H1 (cell line): ENCODE measurements at regions not wholly inside any gene's neighbourhood (a gene's known extent, or its start where the extent isn't known, plus 50 kb on each side); places are given as distances from the start of the nearest gene placed in this dataset.

Experiments used
- CTCF ChIA-PET: fragments of 300-600 bp; sonication (Branson Sonifier 250); formaldehyde crosslinking; loops from one replicate; lab custom pipeline; 2021; ENCODE audit not compliant: partially characterized antibody; lab: Charles Lee
- POLR2A ChIA-PET: fragments of 300-600 bp; sonication (Branson Sonifier 250); formaldehyde crosslinking; loops from one replicate; lab custom pipeline; 2021; ENCODE audit warnings: inconsistent platforms; ENCODE audit not compliant: partially characterized antibody; lab: Charles Lee
- DNase-seq, 2 experiments: peaks; one replicate each; pipeline versions ENCODE4 v3.0.0 to v3.0.0-alpha.2; 2010 to 2022; ENCODE audit warnings: low spot score in 2 of 2, low read depth in 1 of 2, mixed read lengths in 1 of 2
- FAIRE-seq: peaks from 2 replicates; lab custom pipeline; 2011; peaks lifted over from hg19 to GRCh38; lab: Jason Lieb, UNC
- H2AFZ ChIP-seq: 2 replicates; pipeline ENCODE4 v1.8.1; 2012; ENCODE audit warnings: low read length, inconsistent platforms
- H2AK5ac ChIP-seq: 2 replicates; pipeline ENCODE4 v1.6.1; 2013; ENCODE audit warnings: low read depth, low read length
- H2BK120ac ChIP-seq: replicated peaks from 2 replicates; pipeline ENCODE3; 2013; ENCODE audit warnings: low read depth, low read length, inconsistent platforms
- H2BK12ac ChIP-seq: 2 replicates; pipeline ENCODE4 v1.6.1; 2013; ENCODE audit warnings: low read depth, low read length
- H2BK15ac ChIP-seq: 2 replicates; pipeline ENCODE4 v1.6.1; 2013; ENCODE audit warnings: low read length
- H2BK20ac ChIP-seq: 2 replicates; pipeline ENCODE4 v1.6.1; 2013; ENCODE audit warnings: low read length
- H2BK5ac ChIP-seq: 2 replicates; pipeline ENCODE4 v1.6.1; 2013; ENCODE audit warnings: low read depth, low read length
- H3K14ac ChIP-seq: 2 replicates; pipeline ENCODE4 v1.6.1; 2013; ENCODE audit warnings: inconsistent platforms; ENCODE audit not compliant: insufficient read length
- H3K18ac ChIP-seq: 2 replicates; pipeline ENCODE4 v1.6.1; 2013; ENCODE audit warnings: low read length; ENCODE audit errors: extremely low read depth
- H3K23ac ChIP-seq: 2 replicates; pipeline ENCODE4 v1.6.1; 2013; ENCODE audit warnings: inconsistent platforms; ENCODE audit not compliant: insufficient read length
- H3K23me2 ChIP-seq: 2 replicates; pipeline ENCODE4 v1.6.1; 2013; ENCODE audit warnings: low read depth, low read length
- H3K27ac ChIP-seq: 2 replicates; pipeline ENCODE4 v1.6.1; 2011; ENCODE audit warnings: low read depth, low read length, inconsistent platforms
- H3K27me3 ChIP-seq, 4 experiments: replicated peaks in 1 of 4; 1 replicate in 1 of 4; 2 replicates in 3 of 4; pipeline versions ENCODE4 v1.6.1 to v1.8.1; 2011 to 2013; ENCODE audit warnings: low read length in 3 of 4, mild to moderate bottlenecking in 3 of 4, inconsistent platforms in 2 of 4, mixed read lengths in 2 of 4, moderate library complexity in 1 of 4; ENCODE audit not compliant: control insufficient read depth in 3 of 4, insufficient read depth in 3 of 4; ENCODE audit errors: extremely low read depth in 1 of 4
- H3K36me3 ChIP-seq, 4 experiments: 2 replicates each; pipeline versions ENCODE4 v1.6.1 to v1.8.1; 2011 to 2013; ENCODE audit warnings: mild to moderate bottlenecking in 4 of 4, low read length in 3 of 4, moderate library complexity in 2 of 4, control low read depth in 1 of 4, inconsistent platforms in 1 of 4; ENCODE audit not compliant: insufficient read depth in 4 of 4, control insufficient read depth in 2 of 4
- H3K4ac ChIP-seq: replicated peaks from 2 replicates; pipeline ENCODE3; 2013; ENCODE audit warnings: low read length, low read depth, mixed read lengths, inconsistent platforms; ENCODE audit not compliant: insufficient read length
- H3K4me1 ChIP-seq, 4 experiments: replicated peaks in 1 of 4; 1 replicate in 1 of 4; 2 replicates in 3 of 4; pipeline versions ENCODE4 v1.6.1 to v1.8.1; 2011 to 2013; ENCODE audit warnings: low read length in 3 of 4, inconsistent platforms in 2 of 4, mixed read lengths in 1 of 4; ENCODE audit not compliant: insufficient read depth in 4 of 4, control insufficient read depth in 3 of 4
- H3K4me2 ChIP-seq, 2 experiments: 2 replicates each; pipeline versions ENCODE4 v1.6.1 to v1.8.1; 2011 to 2013; ENCODE audit warnings: low read depth in 2 of 2, low read length in 2 of 2, control low read depth in 1 of 2, inconsistent platforms in 1 of 2, mild to moderate bottlenecking in 1 of 2; ENCODE audit not compliant: insufficient read depth in 1 of 2
- H3K4me3 ChIP-seq, 4 experiments: fragments of 200-600, 300-600 bp in 1 of 4; sonication (generic), shearing (Covaris generic), sonication (Bioruptor Twin) in 1 of 4; 2 replicates each; pipeline versions ENCODE4 v1.5.1 to v1.8.1; 2011 to 2016; ENCODE audit warnings: low read length in 4 of 4, low read depth in 3 of 4, control low read depth in 2 of 4, inconsistent platforms in 2 of 4, mild to moderate bottlenecking in 2 of 4, mixed read lengths in 1 of 4, moderate library complexity in 1 of 4; ENCODE audit not compliant: insufficient read depth in 2 of 4; ENCODE audit errors: extremely low read depth in 1 of 4
- H3K56ac ChIP-seq: replicated peaks from 2 replicates; pipeline ENCODE3; 2013; ENCODE audit warnings: low read depth, mild to moderate bottlenecking, mixed read lengths, low read length, inconsistent platforms; ENCODE audit not compliant: insufficient read length
- H3K79me1 ChIP-seq: 2 replicates; pipeline ENCODE4 v1.6.1; 2013; ENCODE audit warnings: low read depth, low read length, control low read depth
- H3K79me2 ChIP-seq, 2 experiments: 2 replicates each; pipeline versions ENCODE4 v1.6.1 to v1.8.1; 2012 to 2013; ENCODE audit warnings: low read length in 2 of 2, mild to moderate bottlenecking in 2 of 2, inconsistent platforms in 1 of 2; ENCODE audit not compliant: insufficient read depth in 2 of 2, control insufficient read depth in 1 of 2
- H3K9ac ChIP-seq, 4 experiments: replicated peaks in 1 of 4; 1 replicate in 1 of 4; 2 replicates in 3 of 4; pipeline versions ENCODE4 v1.6.1 to v1.8.1; 2011 to 2013; ENCODE audit warnings: low read depth in 3 of 4, low read length in 3 of 4, control low read depth in 2 of 4, mild to moderate bottlenecking in 2 of 4, moderate library complexity in 2 of 4, inconsistent platforms in 1 of 4; ENCODE audit errors: extremely low read depth in 1 of 4
- H3K9me3 ChIP-seq, 2 experiments: 2 replicates each; pipeline versions ENCODE4 v1.6.1 to v1.8.1; 2012 to 2013; ENCODE audit warnings: mild to moderate bottlenecking in 2 of 2, moderate library complexity in 2 of 2, control low read depth in 1 of 2, inconsistent platforms in 1 of 2, low read depth in 1 of 2, low read length in 1 of 2, mixed read lengths in 1 of 2; ENCODE audit not compliant: insufficient read depth in 2 of 2
- H4K20me1 ChIP-seq, 2 experiments: replicated peaks in 1 of 2; 2 replicates each; pipeline versions ENCODE3 to v1.8.1; 2011 to 2013; ENCODE audit warnings: inconsistent platforms in 2 of 2, low read length in 2 of 2, mild to moderate bottlenecking in 1 of 2; ENCODE audit not compliant: insufficient read depth in 2 of 2, control insufficient read depth in 1 of 2
- H4K5ac ChIP-seq: 2 replicates; pipeline ENCODE4 v1.6.1; 2013; ENCODE audit warnings: low read length, low read depth, mixed read lengths, inconsistent platforms; ENCODE audit not compliant: insufficient read length
- H4K8ac ChIP-seq: 2 replicates; pipeline ENCODE4 v1.8.0; 2013; ENCODE audit warnings: mild to moderate bottlenecking, moderate library complexity, low read length, inconsistent platforms; ENCODE audit not compliant: insufficient read depth; ENCODE audit errors: extremely low read depth
- H4K91ac ChIP-seq: replicated peaks from 2 replicates; pipeline ENCODE3; 2013; ENCODE audit warnings: low read length, mixed read lengths, inconsistent platforms; ENCODE audit not compliant: insufficient read length
- WGBS, 2 experiments: shearing (Covaris generic) in 1 of 2; methylation state at CpG; one replicate each; pipeline versions ENCODE4 v1.1.6 to v1.1.7; 2013 to 2015; ENCODE audit warnings: low lambda C conversion rate in 2 of 2, mixed read lengths in 2 of 2, inconsistent platforms in 1 of 2, low coverage in 1 of 2, missing lambda C conversion rate in 1 of 2; ENCODE audit not compliant: insufficient replicate concordance in 2 of 2, insufficient coverage in 1 of 2, insufficient read length in 1 of 2; ENCODE audit errors: extremely low coverage in 1 of 2, missing lambda C conversion rate in 1 of 2; 5-methylcytosine and 5-hydroxymethylcytosine counted together

DNA sequence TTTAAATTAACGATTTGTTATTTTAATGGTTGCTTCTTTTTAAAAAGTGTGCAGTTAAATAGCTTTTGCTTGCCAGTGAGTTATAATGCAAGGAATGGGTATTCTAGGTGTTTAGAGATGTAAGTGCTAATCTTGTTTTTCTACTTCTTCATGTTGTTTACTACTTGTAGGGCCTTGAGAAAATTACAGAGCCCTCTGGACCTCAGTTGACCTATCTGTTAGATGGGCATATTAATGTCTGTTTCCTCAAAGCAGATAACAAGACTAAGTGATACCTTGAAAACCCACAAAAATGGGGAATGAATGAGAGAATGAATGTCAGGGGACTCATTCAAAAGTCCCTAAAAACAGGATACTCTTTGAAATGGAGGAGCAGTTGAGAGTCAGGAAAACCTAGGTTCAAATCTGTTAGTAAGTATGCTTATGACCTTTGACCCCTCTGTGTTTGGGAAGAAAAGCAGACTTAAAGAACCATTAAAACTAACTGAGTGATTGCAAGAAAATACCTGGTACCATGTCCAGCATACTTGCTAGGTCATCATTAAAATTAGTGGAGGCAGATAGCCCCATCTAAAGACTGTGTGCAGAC lies 419.5 kb downstream of the EDEM1 start:
- POLR2A ChIA-PET = no interaction called here
- no peak overlapping the region for H2BK20ac ChIP-seq
- FAIRE-seq (no peak), DNase-seq (no peak)
- no peaks in the 10 kb centered on the region for H3K27me3 ChIP-seq
- CTCF ChIA-PET = interaction anchor here (0.7 kb wide), 1 partner anchor 8 kb away, joined by 3 read pairs; no protein-coding TSS in a partner anchor
- H4K5ac ChIP-seq = no peak overlapping the region
- H3K79me1 ChIP-seq = no peaks in the 10 kb centered on the region
- no peaks in the 10 kb centered on the region for H3K79me2 ChIP-seq
- no peaks in the 10 kb centered on the region for H4K20me1 ChIP-seq
- H3K36me3 ChIP-seq = no peaks in the 10 kb centered on the region
- no peak overlapping the region for H3K18ac ChIP-seq
- no peak overlapping the region for H3K56ac ChIP-seq
- H2BK120ac ChIP-seq = no peak overlapping the region
- no peak overlapping the region for H2AFZ ChIP-seq
- H3K4ac ChIP-seq = no peak overlapping the region
- 0 out of 4 replicates have a peak, but pooled peaks cover 0 to under 1% of the 10 kb centered on the region in 2 experiments for H3K9me3 ChIP-seq
- WGBS, 2 experiments = 94 to 100% methylated on average over 1 of the region's 1 CpG
- no peak overlapping the region for H3K23ac ChIP-seq
- H2BK5ac ChIP-seq = no peak overlapping the region
- no peak overlapping the region for H3K9ac ChIP-seq
- no peak overlapping the region for H3K4me3 ChIP-seq
- no peak overlapping the region for H3K27ac ChIP-seq
- H4K8ac ChIP-seq = no peak overlapping the region
- H3K14ac ChIP-seq = no peak overlapping the region
- H2BK12ac ChIP-seq = no peak overlapping the region
- H4K91ac ChIP-seq = no peak overlapping the region
- H3K4me2 ChIP-seq = no peak overlapping the region
- H2AK5ac ChIP-seq = no peak overlapping the region
- H3K23me2 ChIP-seq = no peaks in the 10 kb centered on the region
- H3K4me1 ChIP-seq = no peaks in the 10 kb centered on the region
- H2BK15ac ChIP-seq = no peak overlapping the region
